Osteocyte (in vitro differentiated cells): ENCODE measurements at regions not wholly inside any gene's neighbourhood (a gene's known extent, or its start where the extent isn't known, plus 50 kb on each side); places are given as distances from the start of the nearest gene placed in this dataset.

Experiments
- DNase-seq: peaks from one replicate; pipeline ENCODE4 v3.0.0; 2021; ENCODE audit warnings: mixed read lengths; ENCODE audit not compliant: unreplicated experiment; ENCODE audit errors: extremely low spot score
- H3K27ac Mint-ChIP-seq: one replicate; pipeline ENCODE4 v1.8.0; 2021; ENCODE audit warnings: mild to moderate bottlenecking, mixed read lengths; ENCODE audit not compliant: unreplicated experiment
- H3K27me3 Mint-ChIP-seq: one replicate; pipeline ENCODE4 v1.8.0; 2021; ENCODE audit warnings: mixed read lengths; ENCODE audit not compliant: unreplicated experiment
- H3K36me3 Mint-ChIP-seq: one replicate; pipeline ENCODE4 v1.8.0; 2021; ENCODE audit warnings: mixed read lengths; ENCODE audit not compliant: unreplicated experiment
- H3K4me1 Mint-ChIP-seq: one replicate; pipeline ENCODE4 v1.8.0; 2021; ENCODE audit warnings: mixed read lengths; ENCODE audit not compliant: unreplicated experiment
- H3K4me3 Mint-ChIP-seq: one replicate; pipeline ENCODE4 v1.8.0; 2021; ENCODE audit warnings: mild to moderate bottlenecking, moderate library complexity, mixed read lengths; ENCODE audit not compliant: unreplicated experiment
- H3K9me3 Mint-ChIP-seq: one replicate; pipeline ENCODE4 v1.8.0; 2021; ENCODE audit warnings: mixed read lengths; ENCODE audit not compliant: unreplicated experiment
- TF ChIP-seq, protein P1 (sequence below): fragments of 200-600 bp; sonication (generic); IDR thresholded peaks from 2 replicates; pipeline ENCODE4 v1.5.0; 2021; ENCODE audit warnings: antibody characterized with exemption, mild to moderate bottlenecking, moderate library complexity

DNA sequence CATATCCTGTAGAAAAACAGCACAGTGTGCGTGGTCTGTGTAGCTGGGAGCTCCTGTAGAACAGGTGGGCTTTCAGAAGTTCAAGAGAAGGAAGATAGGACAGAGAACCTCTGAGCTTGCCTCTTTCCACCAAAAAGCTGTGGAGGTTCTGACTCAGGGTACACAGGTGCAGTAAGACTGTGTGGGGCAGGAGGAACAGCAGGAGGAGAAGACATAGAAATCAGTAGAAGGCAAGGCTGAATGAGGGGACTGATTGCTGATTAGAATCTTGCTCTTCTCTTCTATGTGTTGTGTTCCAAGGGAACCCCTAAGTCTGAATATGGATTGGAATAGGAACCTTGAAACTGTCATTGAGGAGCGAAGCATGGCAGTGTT, 122.7 kb downstream of the AKAP11 start:
- Mint-ChIP-seq H3K27ac (no peak overlapping the region), H3K4me3 (no peak overlapping the region), H3K36me3 (no peaks in the 10 kb centered on the region), H3K9me3 (no peaks in the 10 kb centered on the region), H3K4me1 (peaks cover 6% of the 10 kb centered on the region), H3K27me3 (peaks cover 52% of the 10 kb centered on the region)
- TF ChIP-seq, protein P1, sequence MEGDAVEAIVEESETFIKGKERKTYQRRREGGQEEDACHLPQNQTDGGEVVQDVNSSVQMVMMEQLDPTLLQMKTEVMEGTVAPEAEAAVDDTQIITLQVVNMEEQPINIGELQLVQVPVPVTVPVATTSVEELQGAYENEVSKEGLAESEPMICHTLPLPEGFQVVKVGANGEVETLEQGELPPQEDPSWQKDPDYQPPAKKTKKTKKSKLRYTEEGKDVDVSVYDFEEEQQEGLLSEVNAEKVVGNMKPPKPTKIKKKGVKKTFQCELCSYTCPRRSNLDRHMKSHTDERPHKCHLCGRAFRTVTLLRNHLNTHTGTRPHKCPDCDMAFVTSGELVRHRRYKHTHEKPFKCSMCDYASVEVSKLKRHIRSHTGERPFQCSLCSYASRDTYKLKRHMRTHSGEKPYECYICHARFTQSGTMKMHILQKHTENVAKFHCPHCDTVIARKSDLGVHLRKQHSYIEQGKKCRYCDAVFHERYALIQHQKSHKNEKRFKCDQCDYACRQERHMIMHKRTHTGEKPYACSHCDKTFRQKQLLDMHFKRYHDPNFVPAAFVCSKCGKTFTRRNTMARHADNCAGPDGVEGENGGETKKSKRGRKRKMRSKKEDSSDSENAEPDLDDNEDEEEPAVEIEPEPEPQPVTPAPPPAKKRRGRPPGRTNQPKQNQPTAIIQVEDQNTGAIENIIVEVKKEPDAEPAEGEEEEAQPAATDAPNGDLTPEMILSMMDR, result no peak
- DNase-seq, result no peak

DNA sequence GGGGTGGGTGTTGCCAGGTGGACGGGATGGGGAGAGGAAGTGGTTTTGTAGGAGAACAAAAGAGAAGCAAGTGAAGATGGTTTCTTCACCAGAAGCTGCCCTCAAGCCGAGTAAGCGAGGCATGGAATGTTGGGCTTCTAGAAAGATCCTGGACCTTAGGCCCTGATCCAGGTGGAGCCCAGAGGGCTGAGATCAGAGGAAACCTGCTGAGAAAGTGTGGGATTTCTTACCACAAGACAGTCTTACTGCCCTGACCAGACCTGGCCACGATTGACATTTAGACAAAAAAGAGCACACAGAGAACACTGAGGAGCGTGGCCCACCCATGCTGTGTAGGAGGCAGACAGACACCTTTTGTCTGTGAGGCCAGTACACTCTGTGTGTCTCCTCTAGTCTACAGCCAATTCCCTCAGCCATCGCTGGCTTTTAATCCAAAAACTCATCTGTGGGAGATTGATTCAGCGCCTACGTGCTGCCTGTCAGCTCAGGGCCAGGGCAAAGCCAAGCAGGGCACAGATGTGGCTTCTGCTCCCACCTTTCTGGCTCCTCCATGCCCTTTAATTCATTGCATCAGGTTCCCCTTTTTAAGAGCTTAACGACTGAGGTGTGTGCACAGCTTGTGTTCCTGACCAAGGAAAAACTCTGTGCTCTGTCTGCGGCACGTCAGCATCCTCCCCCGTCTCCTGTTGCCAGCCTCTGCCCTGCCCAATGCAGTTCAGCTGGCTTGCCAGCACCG, 123.3 kb downstream of the AKAP11 start:
- no peak overlapping the region for H3K27ac Mint-ChIP-seq

DNA sequence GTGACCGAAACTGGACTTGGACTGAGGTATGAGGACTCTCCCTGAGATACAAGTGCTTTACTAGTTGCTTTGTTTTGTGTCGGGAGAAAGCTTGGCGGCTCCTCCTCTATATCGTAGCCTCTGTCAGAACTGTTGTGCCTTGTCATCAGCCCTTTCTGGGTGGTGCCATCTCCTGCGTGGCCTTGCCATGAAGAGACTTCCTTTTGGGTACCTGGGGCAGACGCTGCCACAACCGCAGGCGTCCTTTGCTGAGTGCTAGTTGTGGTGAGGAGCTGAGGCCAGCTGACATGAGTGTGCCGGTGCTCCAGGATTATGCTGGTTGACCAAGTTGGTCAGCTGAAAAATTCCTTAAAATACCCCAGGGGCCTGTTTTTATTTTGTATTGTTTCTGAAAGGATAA, 124.5 kb downstream of the AKAP11 start:
- Mint-ChIP-seq H3K4me1 (peaks cover 6% of the 10 kb centered on the region), H3K36me3 (no peaks in the 10 kb centered on the region), H3K27me3 (peaks cover 50% of the 10 kb centered on the region), H3K27ac (no peak overlapping the region), H3K4me3 (no peak overlapping the region), H3K9me3 (no peaks in the 10 kb centered on the region)
- TF ChIP-seq, protein P1, result no peak
- no peak for DNase-seq

More for the DNA sequence above, 123.3 kb downstream of the AKAP11 start:
- Mint-ChIP-seq H3K27me3 (peaks cover 52% of the 10 kb centered on the region), H3K9me3 (no peaks in the 10 kb centered on the region), H3K36me3 (no peaks in the 10 kb centered on the region), H3K4me1 (peaks cover 6% of the 10 kb centered on the region), H3K4me3 (no peak overlapping the region)
- TF ChIP-seq, protein P1, result no peak
- no peak for DNase-seq

DNA sequence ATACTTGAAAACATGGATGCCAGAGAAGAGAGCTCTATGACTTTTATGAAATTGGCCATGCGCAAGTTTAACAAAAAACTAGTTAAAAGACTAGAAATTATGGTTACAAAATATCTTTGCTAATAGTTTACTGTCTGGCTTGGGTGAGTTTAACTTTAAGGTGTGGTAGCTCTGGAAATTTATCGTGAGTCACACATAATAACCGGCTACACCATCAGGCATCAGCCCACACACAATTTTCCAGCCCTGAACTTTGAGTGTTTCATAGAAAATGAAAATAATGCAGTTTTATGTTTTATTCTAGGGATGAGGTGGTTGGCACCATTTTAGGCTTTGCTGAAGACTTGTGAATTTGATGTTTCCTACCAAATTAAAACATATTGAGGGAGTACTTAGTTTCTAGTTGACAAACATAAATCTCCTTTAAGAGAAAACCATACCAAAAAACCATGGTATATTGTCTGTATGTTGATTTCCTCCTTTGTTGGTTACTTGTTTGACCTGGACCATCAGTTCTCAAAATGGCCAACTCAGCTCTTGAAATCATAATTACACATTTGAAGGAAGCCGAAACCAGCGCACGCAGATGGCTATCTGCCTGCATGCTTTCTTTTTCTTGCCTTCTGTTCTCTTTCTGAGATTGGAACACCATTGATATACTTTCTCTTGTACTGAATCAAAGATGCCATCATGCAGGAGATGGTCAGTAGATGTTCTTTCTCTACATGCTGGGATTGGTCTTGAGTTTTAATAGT, 125.1 kb downstream of the AKAP11 start:
- Mint-ChIP-seq H3K4me1 (peaks cover 6% of the 10 kb centered on the region), H3K36me3 (no peaks in the 10 kb centered on the region), H3K27me3 (peaks cover 50% of the 10 kb centered on the region), H3K9me3 (no peaks in the 10 kb centered on the region), H3K27ac (no peak overlapping the region), H3K4me3 (no peak overlapping the region)
- no peak for DNase-seq
- TF ChIP-seq, protein P1, result no peak

DNA sequence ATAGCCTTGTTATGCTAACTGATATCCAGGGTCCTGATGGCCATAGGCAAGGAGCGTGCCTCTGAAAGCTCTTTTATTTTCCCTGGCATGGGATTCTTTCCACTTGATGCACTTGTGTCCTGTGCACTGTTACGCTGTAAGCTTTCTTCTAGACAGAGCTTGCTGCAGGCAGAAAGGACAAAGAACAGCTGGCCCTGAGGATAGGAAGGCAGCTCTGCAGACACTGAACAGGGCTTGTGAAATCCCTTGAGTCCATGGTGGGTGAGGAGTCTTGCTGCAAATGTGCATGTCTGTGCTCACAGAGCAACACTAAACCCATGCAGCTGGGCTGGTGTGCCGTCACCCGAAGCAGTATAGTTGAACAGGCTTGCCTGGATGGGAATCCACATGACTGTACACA, 126.6 kb downstream of the AKAP11 start:
- peaks cover 54% of the 10 kb centered on the region for H3K27me3 Mint-ChIP-seq
- H3K4me3 Mint-ChIP-seq, result no peak overlapping the region
- TF ChIP-seq, protein P1, result no peak
- H3K4me1 Mint-ChIP-seq, result peaks cover 6% of the 10 kb centered on the region
- no peak for DNase-seq
- H3K27ac Mint-ChIP-seq, result no peak overlapping the region
- H3K9me3 Mint-ChIP-seq, result no peaks in the 10 kb centered on the region
- H3K36me3 Mint-ChIP-seq, result no peaks in the 10 kb centered on the region
